GM12892 (cell line): ENCODE measurements at regions not wholly inside any gene's neighbourhood (a gene's known extent, or its start where the extent isn't known, plus 50 kb on each side); places are given as distances from the start of the nearest gene placed in this dataset.

Experiments used
- POLR2A ChIP-seq: IDR thresholded peaks from 2 replicates; pipeline ENCODE4 v1.6.1; 2011; ENCODE audit warnings: low read depth, low read length, control low read depth
- POLR2AphosphoS5 ChIP-seq: IDR thresholded peaks from 2 replicates; pipeline ENCODE4 v1.6.1; 2011; ENCODE audit warnings: low read depth, low read length, control low read depth

DNA sequence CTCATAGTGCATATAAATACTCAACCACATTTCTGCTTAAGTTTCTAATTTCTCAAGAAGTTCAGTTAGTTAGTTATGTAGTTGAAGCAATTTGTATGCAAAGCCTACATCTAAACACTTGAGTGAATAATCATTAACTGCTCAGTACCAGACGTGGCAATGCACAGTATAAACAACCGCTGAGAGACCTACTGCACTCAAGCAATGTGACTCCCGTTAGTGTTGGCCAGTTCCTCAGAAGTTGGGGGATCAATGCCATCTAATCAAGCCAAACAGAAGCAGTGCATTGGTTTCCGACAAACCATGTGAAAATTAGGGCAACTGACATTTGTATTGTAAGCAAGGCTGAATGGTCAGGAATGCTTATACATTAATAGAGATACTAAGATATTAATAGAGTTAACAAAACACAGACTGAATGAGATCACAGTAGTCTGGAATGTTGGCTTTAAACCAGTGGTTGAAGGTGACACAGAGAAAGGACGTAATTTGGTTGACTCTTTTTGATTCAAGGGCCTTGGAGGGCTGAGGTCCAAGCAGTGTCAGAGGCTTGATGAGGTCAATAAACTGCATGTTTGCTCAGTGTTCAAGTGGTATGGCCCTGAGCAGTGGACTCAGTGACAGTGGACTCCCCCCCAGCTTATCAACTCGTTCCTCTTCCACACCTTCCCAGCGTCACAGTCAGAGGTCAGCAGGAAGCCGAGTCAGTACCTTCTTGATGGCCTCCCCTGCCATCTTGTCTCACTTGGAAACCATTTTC, 255.5 kb downstream of the CTH start:
- TF ChIP-seq POLR2AphosphoS5: no peak
- no peak for TF ChIP-seq POLR2A
